Upper lobe of right lung (tissue), 1 donor: ENCODE measurements at regions not wholly inside any gene's neighbourhood (a gene's known extent, or its start where the extent isn't known, plus 50 kb on each side); places are given as distances from the start of the nearest gene placed in this dataset.

Experiments
- ATAC-seq: fragments of 200-7000 bp; cut with Tn5 transposase; one replicate; pipeline ENCODE4 v1.9.1; 2020; ENCODE audit warnings: mild to moderate bottlenecking, moderate library complexity
- DNase-seq: peaks from one replicate; pipeline ENCODE4 v3.0.0-alpha.2; 2020
- H3K27ac ChIP-seq: fragments of 200-600 bp; one replicate; pipeline ENCODE4 v1.8.0; 2022
- H3K27me3 ChIP-seq: fragments of 200-600 bp; one replicate; pipeline ENCODE4 v1.8.0; 2022; ENCODE audit warnings: mild to moderate bottlenecking
- H3K36me3 ChIP-seq: fragments of 200-600 bp; one replicate; pipeline ENCODE4 v1.8.0; 2022
- H3K4me1 ChIP-seq: fragments of 200-600 bp; one replicate; pipeline ENCODE4 v1.8.0; 2022
- H3K4me3 ChIP-seq: fragments of 200-600 bp; one replicate; pipeline ENCODE4 v1.8.0; 2022; ENCODE audit warnings: mild to moderate bottlenecking
- H3K9me3 ChIP-seq: fragments of 200-600 bp; one replicate; pipeline ENCODE4 v1.8.0; 2022
- CTCF ChIP-seq: fragments of 200-600 bp; IDR thresholded peaks from one replicate; pipeline ENCODE4 v1.8.0; 2022; ENCODE audit warnings: antibody characterized with exemption
- intact Hi-C: fragments of 100-400 bp; cut with DNase I; formaldehyde crosslinking; loops from one replicate; pipeline ENCODE4 v1.11.0; 2022
- donor health status: DM: no; HTN: yes; CAD: no; lungs with severe emphysema.

GRCh38 chr11:44452827-44453572 lies 112.5 kb upstream of the CD82 start:
- H3K27ac ChIP-seq, result no peak overlapping the region
- H3K9me3 ChIP-seq, result no peaks in the 10 kb centered on the region
- DNase-seq (no peak), ATAC-seq (no peak)
- no peak for TF ChIP-seq CTCF
- H3K27me3 ChIP-seq, result no peaks in the 10 kb centered on the region
- H3K4me1 ChIP-seq, result no peaks in the 10 kb centered on the region
- intact Hi-C loops, result no loop called here
- H3K4me3 ChIP-seq, result no peak overlapping the region
- no peaks in the 10 kb centered on the region for H3K36me3 ChIP-seq

- H3K27me3 ChIP-seq, result no peaks in the 10 kb centered on the region
- H3K27ac ChIP-seq, result no peak overlapping the region
- no peak for TF ChIP-seq CTCF
- no peaks in the 10 kb centered on the region for H3K4me1 ChIP-seq
- intact Hi-C loops, result no loop called here
- ATAC-seq (no peak), DNase-seq (no peak)
- no peak overlapping the region for H3K4me3 ChIP-seq
- H3K9me3 ChIP-seq, result no peaks in the 10 kb centered on the region
- H3K36me3 ChIP-seq, result no peaks in the 10 kb centered on the region
These were observed 111.6 kb upstream of the CD82 start for GRCh38 chr11:44453871-44454270.

GRCh38 chr11:44454666-44455065 lies 110.8 kb upstream of the CD82 start:
- no peaks in the 10 kb centered on the region for H3K4me1 ChIP-seq
- no peak for ATAC-seq
- intact Hi-C loops, result no loop called here
- no peak overlapping the region for H3K27ac ChIP-seq
- TF ChIP-seq CTCF, result no peak
- no peaks in the 10 kb centered on the region for H3K36me3 ChIP-seq
- no peak overlapping the region for H3K4me3 ChIP-seq
- no peak for DNase-seq
- no peaks in the 10 kb centered on the region for H3K27me3 ChIP-seq
- no peaks in the 10 kb centered on the region for H3K9me3 ChIP-seq

- ATAC-seq (peak; percentile 34), DNase-seq (no peak)
- H3K9me3 ChIP-seq, result no peaks in the 10 kb centered on the region
- no peak overlapping the region for H3K27ac ChIP-seq
- intact Hi-C loops, result no loop called here
- H3K36me3 ChIP-seq, result no peaks in the 10 kb centered on the region
- peak; percentile 27 for TF ChIP-seq CTCF
- H3K4me3 ChIP-seq, result no peak overlapping the region
- no peaks in the 10 kb centered on the region for H3K4me1 ChIP-seq
- no peaks in the 10 kb centered on the region for H3K27me3 ChIP-seq
These were observed 108.7 kb upstream of the CD82 start for GRCh38 chr11:44456544-44457300.

GRCh38 chr11:44457862-44458261 lies 107.6 kb upstream of the CD82 start:
- Histone ChIP-seq H3K27ac (no peak overlapping the region), H3K4me3 (no peak overlapping the region), H3K9me3 (no peaks in the 10 kb centered on the region), H3K36me3 (no peaks in the 10 kb centered on the region), H3K27me3 (no peaks in the 10 kb centered on the region), H3K4me1 (no peaks in the 10 kb centered on the region)
- intact Hi-C loops, result no loop called here
- DNase-seq, result no peak
- TF ChIP-seq CTCF, result no peak
- no peak for ATAC-seq
